Skin of body (tissue), 1 donor: ENCODE measurements at regions not wholly inside any gene's neighbourhood (a gene's known extent, or its start where the extent isn't known, plus 50 kb on each side); places are given as distances from the start of the nearest gene placed in this dataset.

Experiments used
- DNase-seq: peaks from one replicate; lab custom pipeline; 2025; lab: John Stamatoyannopoulos, UW

- no peak for DNase-seq
Measured at GRCh38 chr13:33515146-33515545, 229.6 kb upstream of the STARD13 start.

- no peak for DNase-seq
Measured at GRCh38 chr13:33518452-33518851, 232.9 kb upstream of the STARD13 start.

- DNase-seq: no peak
Measured at GRCh38 chr13:33519561-33520467, 234.3 kb upstream of the STARD13 start.

DNA sequence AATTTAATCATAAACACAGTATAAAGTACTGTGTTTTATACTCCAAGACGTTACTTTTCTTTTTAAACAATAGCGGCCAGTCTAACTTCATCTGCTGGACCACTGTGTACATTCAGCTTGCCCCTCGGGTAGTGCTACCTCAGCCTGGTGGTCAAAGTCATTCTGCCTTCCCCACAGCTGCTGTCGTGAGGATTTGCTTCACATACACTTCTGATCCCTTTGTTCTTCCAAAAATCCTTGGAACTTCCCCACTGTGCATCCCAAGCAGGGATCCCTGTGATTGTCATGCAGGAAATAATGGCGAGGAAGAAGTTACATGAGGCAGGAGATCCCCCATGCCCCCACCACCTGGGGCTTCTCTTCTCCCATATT lies 234.9 kb upstream of the STARD13 start:
- no peak for DNase-seq

GRCh38 chr13:33524086-33524485 lies 238.5 kb upstream of the STARD13 start:
- peak; percentile 11 for DNase-seq

DNA sequence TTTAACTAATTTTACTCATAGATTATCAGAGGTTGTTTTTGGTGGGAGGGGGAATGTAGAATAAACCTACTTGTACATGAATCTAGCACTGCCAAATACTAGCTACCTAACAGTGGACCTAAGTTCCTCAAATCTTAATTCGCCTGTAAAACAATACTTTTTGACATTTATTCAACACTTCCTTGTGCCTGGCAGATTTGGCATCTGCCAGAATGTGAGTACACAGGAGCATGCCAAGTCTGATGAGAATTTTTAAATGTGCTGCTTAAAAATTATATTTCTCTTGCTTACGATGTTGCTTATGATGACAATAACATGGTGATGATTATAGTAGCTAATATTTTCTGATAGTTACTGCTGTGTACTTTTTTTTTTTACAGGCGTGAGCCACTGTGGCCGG lies 240.2 kb upstream of the STARD13 start:
- no peak for DNase-seq

- DNase-seq: no peak
Measured at GRCh38 chr13:33526718-33527117, 241.2 kb upstream of the STARD13 start.

DNA sequence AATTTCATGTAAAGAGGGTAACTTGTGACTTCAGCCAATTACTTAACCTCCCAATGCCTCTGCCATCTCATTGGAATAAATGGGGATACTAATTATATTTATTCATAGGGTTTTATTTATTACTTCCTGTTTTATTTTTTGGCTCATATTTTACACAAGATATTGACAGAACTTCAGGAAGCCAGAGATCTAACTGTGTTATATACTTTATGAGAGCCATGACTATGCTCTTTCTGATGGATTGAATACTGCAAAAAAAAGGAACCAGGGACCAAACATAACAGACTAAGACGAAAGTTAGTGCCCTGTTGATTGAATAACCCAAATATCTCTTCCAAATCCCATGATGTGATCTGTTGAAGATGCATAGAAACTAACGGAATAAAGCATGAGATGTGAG lies 243.3 kb upstream of the STARD13 start:
- no peak for DNase-seq

GRCh38 chr13:33531484-33531883 lies 245.9 kb upstream of the STARD13 start:
- no peak for DNase-seq

GRCh38 chr13:33535061-33535460 lies 249.5 kb upstream of the STARD13 start:
- DNase-seq: no peak

- no peak for DNase-seq
Measured at GRCh38 chr13:33536601-33537000, 251.0 kb upstream of the STARD13 start.

DNA sequence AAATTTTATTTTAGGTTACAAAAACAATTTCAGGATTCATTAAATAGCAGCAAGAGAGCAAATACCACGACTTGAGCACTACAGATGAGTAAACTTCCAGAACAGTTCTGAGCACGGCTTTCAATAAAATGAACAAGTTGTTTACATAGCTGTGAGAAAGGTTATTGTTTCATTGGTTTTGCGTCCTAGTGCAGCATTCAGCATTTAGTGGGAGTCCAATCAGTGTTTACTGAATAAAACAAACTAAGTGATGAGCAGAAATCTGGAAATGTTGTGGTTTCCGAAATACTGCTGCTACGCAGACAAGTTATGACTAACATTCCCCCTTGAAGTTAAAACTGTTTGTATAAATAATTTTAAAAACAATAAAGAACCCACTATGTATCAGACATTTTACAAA lies 251.5 kb upstream of the STARD13 start:
- DNase-seq: no peak

DNA sequence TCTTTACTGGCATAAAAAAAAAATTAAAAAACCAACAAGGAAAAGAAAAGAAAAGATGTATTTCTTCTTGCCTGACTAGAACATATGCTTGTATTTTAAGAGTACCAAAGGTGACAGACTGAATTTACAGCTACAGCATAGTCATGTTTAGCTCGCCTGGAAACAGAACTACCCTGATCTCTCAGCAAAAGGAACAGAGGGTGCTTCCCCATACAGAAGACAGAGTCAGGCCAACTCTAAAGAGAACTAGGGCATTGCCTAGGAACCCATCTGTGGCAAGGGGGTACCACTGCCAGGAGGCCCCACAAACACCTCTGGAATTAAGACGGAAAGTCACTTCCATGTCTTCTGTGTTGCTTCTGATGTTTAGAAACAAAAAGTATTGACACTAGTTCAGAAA lies 252.1 kb upstream of the STARD13 start:
- no peak for DNase-seq

- DNase-seq: peak; percentile 51
Measured at GRCh38 chr13:33541456-33541855, 255.9 kb upstream of the STARD13 start.

DNA sequence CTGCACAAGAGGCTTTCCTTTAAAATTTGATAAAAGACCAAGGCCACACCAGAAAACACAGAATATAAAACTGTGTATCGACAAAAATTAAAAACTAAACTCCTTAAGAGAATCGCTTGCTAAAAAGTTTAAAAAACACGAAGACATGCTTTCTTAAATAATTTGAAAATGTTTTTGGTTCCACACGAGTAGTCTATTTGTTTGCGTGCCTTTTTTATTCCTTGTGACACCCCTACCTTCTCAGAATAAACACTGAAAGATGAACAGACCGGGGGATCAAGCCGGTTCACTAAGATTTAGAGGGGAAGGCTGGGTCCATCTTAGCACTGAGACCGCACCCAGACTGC lies 256.4 kb upstream of the STARD13 start:
- no peak for DNase-seq

DNA sequence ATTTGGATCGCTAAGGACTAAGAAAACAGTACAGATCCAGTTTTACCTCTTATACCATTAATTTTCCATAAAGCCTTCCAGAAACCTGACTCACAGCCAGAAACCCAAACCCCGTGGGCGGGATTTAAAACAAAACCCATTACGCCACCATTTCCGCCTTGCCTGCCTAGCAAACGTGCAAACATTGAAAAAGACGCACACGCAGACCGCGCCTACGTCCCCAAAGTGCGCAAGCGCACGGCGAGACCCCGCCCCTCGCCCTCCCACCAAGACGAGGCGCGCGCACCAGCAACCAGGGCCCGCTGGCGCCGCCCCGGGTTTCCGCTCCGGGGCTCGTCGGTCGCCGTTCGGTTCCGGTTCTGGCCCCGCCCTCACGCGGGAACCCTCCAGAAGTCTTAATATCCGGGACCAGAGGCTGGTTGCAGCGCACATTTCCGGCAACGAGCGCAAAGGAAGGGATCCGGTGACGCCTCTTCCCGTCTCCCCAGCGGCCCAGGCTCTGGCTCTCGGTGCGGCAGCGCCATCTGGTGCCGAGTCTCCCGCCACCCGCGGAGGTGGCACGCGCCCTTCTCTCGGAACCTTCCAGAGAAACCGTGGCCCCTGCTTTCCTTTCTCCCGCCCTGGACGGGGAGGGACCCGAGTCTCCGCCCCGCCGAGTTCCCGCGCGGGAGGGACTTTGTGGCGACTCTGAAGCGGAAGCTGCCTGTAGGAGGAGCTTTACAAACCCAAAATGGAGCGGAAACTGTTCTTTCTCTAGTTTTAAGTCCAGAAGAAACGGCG lies 256.9 kb upstream of the STARD13 start:
- peak; percentile 100 for DNase-seq

DNA sequence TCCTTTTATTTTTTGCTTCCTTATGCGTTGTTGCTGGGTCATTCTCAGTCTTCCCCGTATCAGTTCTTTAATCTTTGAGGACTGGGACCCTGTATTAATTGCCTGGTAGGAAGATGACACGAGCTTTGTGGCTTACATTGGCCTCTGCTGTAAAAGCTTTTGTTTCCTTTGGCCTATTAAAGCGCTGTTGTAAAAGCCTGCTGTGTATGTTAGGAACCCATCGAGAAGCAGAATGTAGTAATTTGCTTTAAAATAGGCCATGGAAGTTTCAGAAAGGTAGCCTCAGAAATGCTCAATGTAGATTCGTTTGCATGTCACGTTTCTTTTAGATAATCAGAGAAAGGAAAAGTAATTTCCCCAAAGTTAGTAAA lies 257.5 kb upstream of the STARD13 start:
- peak; percentile 95 for DNase-seq

GRCh38 chr13:33543631-33544265 lies 258.2 kb upstream of the STARD13 start:
- peak; percentile 59 for DNase-seq

GRCh38 chr13:33544308-33544707 lies 258.8 kb upstream of the STARD13 start:
- DNase-seq: no peak

DNA sequence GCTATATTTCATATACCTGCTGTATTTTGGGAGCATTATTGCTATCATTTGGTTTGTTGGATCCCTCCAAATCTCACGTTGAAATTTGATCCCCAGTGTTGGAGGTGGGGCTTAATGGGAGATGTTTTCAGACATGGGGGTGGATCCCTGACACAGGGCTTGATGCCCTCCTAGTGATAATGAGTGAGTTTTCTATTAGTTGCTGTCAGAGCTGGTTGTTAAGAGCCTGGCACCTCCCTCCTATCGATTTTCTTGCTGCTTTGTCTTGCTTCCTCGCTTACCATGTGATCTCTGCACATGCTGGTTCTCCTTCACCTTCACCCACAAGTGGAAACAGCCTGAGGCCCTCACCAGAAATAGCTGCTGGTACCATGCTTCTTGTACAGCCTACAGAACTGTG lies 259.9 kb upstream of the STARD13 start:
- no peak for DNase-seq

GRCh38 chr13:33547035-33547434 lies 261.5 kb upstream of the STARD13 start:
- no peak for DNase-seq

DNA sequence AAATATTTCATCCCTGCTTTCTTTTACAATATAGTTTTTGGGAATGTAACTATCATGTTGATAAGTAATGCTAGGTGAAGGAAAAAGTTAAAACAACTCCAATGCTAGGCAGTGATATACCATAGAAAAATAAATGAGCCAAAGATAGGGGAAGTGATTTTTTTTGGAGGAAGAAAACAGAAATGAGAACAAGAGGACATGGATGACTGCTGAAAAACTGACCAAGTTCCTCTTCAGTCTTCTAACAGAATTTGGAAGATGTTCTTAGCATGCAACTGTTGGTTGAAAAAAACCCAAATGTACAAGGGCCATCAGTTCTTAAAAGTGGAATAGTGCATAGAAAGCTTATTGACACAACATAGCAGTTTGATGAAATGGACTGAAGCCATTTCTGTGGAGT lies 262.5 kb upstream of the STARD13 start:
- DNase-seq: no peak
